Esophagus squamous epithelium (tissue), 5 donors: ENCODE measurements at regions not wholly inside any gene's neighbourhood (a gene's known extent, or its start where the extent isn't known, plus 50 kb on each side); places are given as distances from the start of the nearest gene placed in this dataset.

Experiments used
- DNase-seq: peaks from one replicate; lab custom pipeline; 2025; lab: John Stamatoyannopoulos, UW
- H3K27ac ChIP-seq, 4 donors: fragments of 200-600 bp; sonication (generic); one replicate each; pipeline ENCODE4 v1.5.1; 2016 to 2019; ENCODE audit warnings: mild to moderate bottlenecking in 1 of 4
- H3K27me3 ChIP-seq, 4 donors: fragments of 200-600 bp; sonication (generic); 1 replicate in 3 of 4; 2 replicates in 1 of 4; pipeline versions ENCODE4 v1.5.1 to v1.6.0; 2017 to 2021; ENCODE audit warnings: antibody characterized with exemption in 1 of 4
- H3K36me3 ChIP-seq, 3 donors: fragments of 200-600 bp; sonication (generic); one replicate each; pipeline ENCODE4 v1.5.1; 2016 to 2019
- H3K4me1 ChIP-seq, 3 donors: fragments of 200-600 bp; sonication (generic); one replicate each; pipeline ENCODE4 v1.5.1; 2017 to 2019
- H3K4me3 ChIP-seq, 4 donors: fragments of 200-600 bp; sonication (generic); 1 replicate in 3 of 4; 2 replicates in 1 of 4; pipeline ENCODE4 v1.5.1; 2016 to 2019; ENCODE audit warnings: mild to moderate bottlenecking in 2 of 4, moderate library complexity in 1 of 4
- H3K9me3 ChIP-seq, 3 donors: fragments of 200-600 bp; sonication (generic); one replicate each; pipeline ENCODE4 v1.5.1; 2016 to 2019
- CTCF ChIP-seq, 6 experiments: fragments of 450-650 bp in 4 of 6; fragments of 200-600 bp in 2 of 6; sonication (generic) in 2 of 6; IDR thresholded peaks; one replicate each; pipeline ENCODE4 v1.5.1; 2016 to 2019; ENCODE audit warnings: antibody characterized with exemption in 6 of 6, mild to moderate bottlenecking in 4 of 6, moderate library complexity in 4 of 6
- POLR2A ChIP-seq, 4 donors: fragments of 450-650 bp; IDR thresholded peaks; one replicate each; pipeline ENCODE4 v1.6.1; 2017; ENCODE audit warnings: antibody characterized with exemption in 4 of 4, mild to moderate bottlenecking in 4 of 4, moderate library complexity in 3 of 4
- WGBS, 2 donors: methylation state at CpG; one replicate each; pipeline ENCODE4 v1.1.5; 2018; 5-methylcytosine and 5-hydroxymethylcytosine counted together
- intact Hi-C: fragments of 100-400 bp; cut with DNase I; formaldehyde crosslinking; loops from one replicate; pipeline ENCODE4 v1.15.0; 2022
- donor health status: DM: yes; HTN: yes; CAD: no.

GRCh38 chr2:129763190-129763846, 216.1 kb upstream of the RAB6C start:
- Histone ChIP-seq H3K27me3 (peaks cover 0 to 20% (median 0%) of the 10 kb centered on the region in 4 donors), H3K27ac (no peak overlapping the region), H3K4me3 (no peak overlapping the region), H3K4me1 (peaks cover 0 to 8% (median 6%) of the 10 kb centered on the region in 3 donors), H3K36me3 (no peaks in the 10 kb centered on the region), H3K9me3 (no peaks in the 10 kb centered on the region)
- intact Hi-C loops: no loop called here
- no peak for DNase-seq
- TF ChIP-seq POLR2A (IDR thresholded peaks at IDR 0.05): no peak
- no peak for TF ChIP-seq CTCF (IDR thresholded peaks at IDR 0.05)
- WGBS, 2 donors: 73 to 94% methylated on average over 2 to 5 of the region's 10 CpGs

GRCh38 chr2:129763966-129764365, 215.5 kb upstream of the RAB6C start:
- no peak for DNase-seq
- 75% methylated on average over 5 of the region's 5 CpGs for WGBS, 2 donors
- TF ChIP-seq POLR2A (IDR thresholded peaks at IDR 0.05) (no peak), CTCF (IDR thresholded peaks at IDR 0.05) (no peak)
- Histone ChIP-seq H3K4me1 (peaks cover 0 to 2% (median 0%) of the 10 kb centered on the region in 3 donors), H3K27ac (no peak overlapping the region), H3K27me3 (peaks cover 0 to 20% (median 0%) of the 10 kb centered on the region in 4 donors), H3K36me3 (no peaks in the 10 kb centered on the region), H3K4me3 (no peak overlapping the region), H3K9me3 (no peaks in the 10 kb centered on the region)
- intact Hi-C loops: no loop called here

GRCh38 chr2:129764376-129765325, 214.8 kb upstream of the RAB6C start:
- TF ChIP-seq CTCF (IDR thresholded peaks at IDR 0.05) (no peak), POLR2A (IDR thresholded peaks at IDR 0.05) (no peak)
- 78 to 83% methylated on average over 7 to 8 of the region's 16 CpGs for WGBS, 2 donors
- H3K36me3 ChIP-seq: no peaks in the 10 kb centered on the region
- H3K4me1 ChIP-seq: no peaks in the 10 kb centered on the region
- no peak overlapping the region for H3K4me3 ChIP-seq
- H3K27me3 ChIP-seq: peaks cover 0 to 20% (median 0%) of the 10 kb centered on the region in 4 donors
- no peaks in the 10 kb centered on the region for H3K9me3 ChIP-seq
- no peak for DNase-seq
- intact Hi-C loops: no loop called here
- no peak overlapping the region for H3K27ac ChIP-seq

- TF ChIP-seq POLR2A (IDR thresholded peaks at IDR 0.05) (no peak), CTCF (IDR thresholded peaks at IDR 0.05) (no peak)
- no CpG with 5 or more reads among the region's 4 CpGs for WGBS, 2 donors
- no peaks in the 10 kb centered on the region for H3K36me3 ChIP-seq
- peaks cover 0 to 20% (median 0%) of the 10 kb centered on the region in 4 donors for H3K27me3 ChIP-seq
- H3K9me3 ChIP-seq: no peaks in the 10 kb centered on the region
- intact Hi-C loops: no loop called here
- DNase-seq: no peak
- no peak overlapping the region for H3K4me3 ChIP-seq
- H3K27ac ChIP-seq: no peak overlapping the region
- H3K4me1 ChIP-seq: no peaks in the 10 kb centered on the region
These were observed 214.2 kb upstream of the RAB6C start for GRCh38 chr2:129765326-129765677.
